ENCODE measurements at regions not wholly inside any gene's neighbourhood (a gene's known extent, or its start where the extent isn't known, plus 50 kb on each side); places are given as distances from the start of the nearest gene placed in this dataset.

- ChIA-PET POLR2A (no interaction called here), RAD21 (ENCODE audit: low non-redundant PET in 1 of 2, low total read pairs in 2 of 2, uncharacterized antibody in 2 of 2, unreplicated experiment in 2 of 2) (no interaction called here), CTCF (no interaction called here)
- intact Hi-C loops (cut with micrococcal nuclease): no loop called here
- no peak for DNase-seq (ENCODE audit: low read depth, low spot score)
- H2AFZ ChIP-seq (ENCODE audit: low read depth, low read length, poor library complexity, severe bottlenecking): no peak overlapping the region
- 0 out of 2 replicates have a peak, but pooled peaks cover 5% of the 10 kb centered on the region for H3K79me2 ChIP-seq (ENCODE audit: insufficient read depth, low read length)
- H4K20me1 ChIP-seq (ENCODE audit: insufficient read depth): no peaks in the 10 kb centered on the region
- no peak for TF ChIP-seq FOSL1 (IDR thresholded peaks at IDR 0.05; ENCODE audit: low read depth)
- TF ChIP-seq ZBTB33 (IDR thresholded peaks at IDR 0.05; ENCODE audit: extremely low read depth, insufficient replicate concordance, low read length): no peak
- no peak for TF ChIP-seq MAX (IDR thresholded peaks at IDR 0.05)
- TF ChIP-seq SRF (IDR thresholded peaks at IDR 0.05; ENCODE audit: low read depth): no peak
- no peak for TF ChIP-seq POLR2AphosphoS5 (IDR thresholded peaks at IDR 0.05; ENCODE audit: low read depth, low read length)
- no peak for TF ChIP-seq SIN3A (IDR thresholded peaks at IDR 0.05; ENCODE audit: low read depth)
- no peak for TF ChIP-seq YY1 (IDR thresholded peaks at IDR 0.05; ENCODE audit: extremely low read depth, insufficient replicate concordance, low read depth, low read length)
- no peak for TF ChIP-seq EGR1 (IDR thresholded peaks at IDR 0.05; ENCODE audit: low read depth)
- TF ChIP-seq EZH2phosphoT487 (IDR thresholded peaks at IDR 0.05; ENCODE audit: borderline replicate concordance): no peak
- no peak for TF ChIP-seq POLR2A (IDR thresholded peaks at IDR 0.05; ENCODE audit: borderline replicate concordance, extremely low read depth, insufficient read depth, insufficient read length)
- TF ChIP-seq CEBPB (IDR thresholded peaks at IDR 0.05; ENCODE audit: low read depth): no peak
- no peak for TF ChIP-seq RAD21 (IDR thresholded peaks at IDR 0.05; ENCODE audit: low read depth)
- TF ChIP-seq JUND (IDR thresholded peaks at IDR 0.05): no peak
- H3K4me3 ChIP-seq (replicated peaks in 1 of 2; ENCODE audit: low read depth in 1 of 2, low read length in 2 of 2): no peak overlapping the region
- no peak overlapping the region for H3K4me2 ChIP-seq (ENCODE audit: low read length)
- no peak overlapping the region for H3K27ac ChIP-seq (ENCODE audit: low read depth, low read length)
- no peaks in the 10 kb centered on the region for H3K4me1 ChIP-seq (ENCODE audit: control insufficient read depth in 1 of 2, insufficient read depth in 2 of 2, low read length in 2 of 2)
- no peaks in the 10 kb centered on the region for H3K9me2 ChIP-seq (ENCODE audit: insufficient read depth)
- no peak overlapping the region for H3K9ac ChIP-seq (ENCODE audit: low read length)
- H3K27me3 ChIP-seq (ENCODE audit: insufficient read depth, low read length): no peaks in the 10 kb centered on the region
- H3K9me3 ChIP-seq (ENCODE audit: control insufficient read depth in 1 of 2, insufficient read depth in 1 of 2, low read depth in 1 of 2, low read length in 2 of 2): peaks cover 4 to 10% of the 10 kb centered on the region in 2 experiments; a peak in 2 of 4 replicates
- no TSS peak for BruUV-seq (replicated peaks)
- no peak for ATAC-seq
- peaks cover 6 to 23% of the 10 kb centered on the region in 2 experiments for H3K36me3 ChIP-seq (ENCODE audit: control insufficient read depth in 1 of 2, insufficient read depth in 2 of 2, low read length in 2 of 2)
Observed at GRCh38 chr12:124465473-124465872, 101.9 kb downstream of the NCOR2 start.
